ENCODE measurements at regions not wholly inside any gene's neighbourhood (a gene's known extent, or its start where the extent isn't known, plus 50 kb on each side); places are given as distances from the start of the nearest gene placed in this dataset.

GRCh38 chr5:56763711-56764466, 51.5 kb upstream of the MAP3K1 start (continued):
- TF ChIP-seq MTA1 (IDR thresholded peaks at IDR 0.05; ENCODE audit: borderline replicate concordance) (peak; percentile 69; the same call in 1 of the 2 replicates), SAFB2 (IDR thresholded peaks at IDR 0.05; ENCODE audit: borderline replicate concordance, low read depth, low read length, severe bottlenecking) (no peak), ATF7 (IDR thresholded peaks at IDR 0.05) (peak; percentile 67), ZNF23 (CRISPR knock-in tag; IDR thresholded peaks at IDR 0.05) (no peak), ELF2 (CRISPR knock-in tag; IDR thresholded peaks at IDR 0.05) (no peak), LARP7 (IDR thresholded peaks at IDR 0.05) (no peak), TRIM24 (IDR thresholded peaks at IDR 0.05) (peak; percentile 98), SAP30 (IDR thresholded peaks at IDR 0.05; ENCODE audit: borderline replicate concordance, insufficient read depth, low read depth, low read length, poor library complexity, severe bottlenecking) (no peak), TRIM28 (IDR thresholded peaks at IDR 0.05) (no peak), SMAD1 (IDR thresholded peaks at IDR 0.05; ENCODE audit: low read depth, low read length, partially characterized antibody) (no peak), GABPA (tag; conservative IDR thresholded peaks at IDR 0.05; ENCODE audit: low read depth) (peak; percentile 63; the same call in 1 of the 2 replicates), SRSF3 (IDR thresholded peaks at IDR 0.05; ENCODE audit: insufficient read depth, low read length) (no peak), RBFOX2 (IDR thresholded peaks at IDR 0.05; ENCODE audit: low read depth, low read length) (no peak), MAFG (tag; conservative IDR thresholded peaks at IDR 0.05) (peak; percentile 71; the same call in 1 of the 2 replicates), SREBF1 (IDR thresholded peaks at IDR 0.05; ENCODE audit: borderline replicate concordance, low read depth, low read length) (no peak), MAFK (IDR thresholded peaks at IDR 0.05; ENCODE audit: low read length) (no peak), RBM39 (optimal IDR thresholded peaks at IDR 0.05; ENCODE audit: low read depth, low read length) (no peak), STAG1 (CRISPR knock-in tag; IDR thresholded peaks at IDR 0.05; ENCODE audit: borderline replicate concordance) (no peak), MAZ (CRISPR knock-in tag; conservative IDR thresholded peaks at IDR 0.05 in 1 of 2, IDR thresholded peaks at IDR 0.05 in 1 of 2) (no peak), SNAPC5 (CRISPR knock-in tag; IDR thresholded peaks at IDR 0.05) (no peak), ARNT (IDR thresholded peaks at IDR 0.05) (0 out of 4 replicates have a peak, but pooled peaks of 1 of the 2 experiments have one; percentile 19), ZNF263 (CRISPR knock-in tag; IDR thresholded peaks at IDR 0.05; ENCODE audit: borderline replicate concordance) (no peak), ZNF253 (CRISPR knock-in tag; conservative IDR thresholded peaks at IDR 0.05) (no peak), MLX (CRISPR knock-in tag; conservative IDR thresholded peaks at IDR 0.05) (no peak), ZNF324 (CRISPR knock-in tag; IDR thresholded peaks at IDR 0.05) (no peak)

All from K562 (cell line).